GM12878 (cell line): ENCODE measurements at regions not wholly inside any gene's neighbourhood (a gene's known extent, or its start where the extent isn't known, plus 50 kb on each side); places are given as distances from the start of the nearest gene placed in this dataset.

Source experiments
- ATAC-seq: fragments of 200-7000 bp; cut with Tn5 transposase; 3 replicates; pipeline ENCODE4 v1.9.1; 2020; ENCODE audit warnings: mild to moderate bottlenecking, moderate library complexity
- BruUV-seq: library from RNA; stranded (reverse); fragments of 400-500 nt; replicated peaks from 2 replicates; lab custom pipeline; 2021; lab: Mats Ljungman, UMichigan
- CTCF ChIA-PET: fragments of 300-600 bp; sonication (Branson Sonifier 250); formaldehyde crosslinking; extraction: SDS; loops from one replicate; lab custom pipeline; 2021; ENCODE audit warnings: inconsistent platforms; lab: Yijun Ruan, JAX
- POLR2A ChIA-PET: fragments of 350-600 bp; formaldehyde crosslinking; extraction: SDS; loops from one replicate; lab custom pipeline; 2021; ENCODE audit warnings: inconsistent platforms; lab: Charles Lee
- RAD21 ChIA-PET: fragments of 300-600 bp; sonication (Branson Sonifier 250); formaldehyde crosslinking; loops from one replicate; lab custom pipeline; 2023; ENCODE audit warnings: antibody characterized with exemption; ENCODE audit not compliant: unreplicated experiment; lab: Charles Lee
- SMC1A ChIA-PET: fragments of 300-600 bp; sonication (Branson Sonifier 250); formaldehyde crosslinking; loops from one replicate; lab custom pipeline; 2023; ENCODE audit not compliant: unreplicated experiment, uncharacterized antibody; lab: Charles Lee
- DNase-seq: peaks from one replicate; pipeline ENCODE4 v3.0.0-alpha.2; 2011; ENCODE audit warnings: low read depth, low spot score
- FAIRE-seq: peaks from 3 replicates; lab custom pipeline; 2011; peaks lifted over from hg19 to GRCh38; lab: Jason Lieb, UNC
- H2AFZ ChIP-seq: 2 replicates; pipeline ENCODE4 v1.6.0; 2011; ENCODE audit warnings: low read depth, low read length, control low read depth; ENCODE audit not compliant: control insufficient read depth
- H3K27ac ChIP-seq: 2 replicates; pipeline ENCODE4 v1.5.1; 2011; ENCODE audit warnings: control low read depth; ENCODE audit not compliant: control insufficient read depth, insufficient read depth
- H3K27me3 ChIP-seq, 2 experiments: replicated peaks in 1 of 2; 2 replicates each; pipeline versions ENCODE4 v1.6.0 to v1.6.1; 2011; ENCODE audit warnings: low read length in 1 of 2; ENCODE audit not compliant: control insufficient read depth in 2 of 2, insufficient read depth in 2 of 2
- H3K36me3 ChIP-seq, 2 experiments: 2 replicates each; pipeline ENCODE4 v1.5.1; 2011; ENCODE audit warnings: low read length in 1 of 2; ENCODE audit not compliant: control insufficient read depth in 2 of 2, insufficient read depth in 2 of 2
- H3K4me1 ChIP-seq: 2 replicates; pipeline ENCODE4 v1.6.1; 2011; ENCODE audit warnings: mild to moderate bottlenecking, low read length, moderate library complexity, mixed read lengths; ENCODE audit not compliant: control insufficient read depth, insufficient read depth
- H3K4me2 ChIP-seq: 2 replicates; pipeline ENCODE4 v1.6.0; 2011; ENCODE audit warnings: control low read depth; ENCODE audit not compliant: control insufficient read depth, insufficient read depth
- H3K4me3 ChIP-seq: fragments of 200-600 bp; sonication (generic); 2 replicates; pipeline ENCODE4 v1.5.1; 2016
- H3K79me2 ChIP-seq: 2 replicates; pipeline ENCODE4 v1.6.0; 2011; ENCODE audit warnings: low read length; ENCODE audit not compliant: control insufficient read depth, insufficient read depth
- H3K9ac ChIP-seq: 2 replicates; pipeline ENCODE4 v1.8.0; 2011; ENCODE audit warnings: low read length, control low read depth, mixed read lengths; ENCODE audit not compliant: control insufficient read depth, insufficient read depth
- H3K9me3 ChIP-seq: replicated peaks from 3 replicates; pipeline ENCODE4 v1.5.1; 2011; ENCODE audit warnings: mild to moderate bottlenecking, low read length; ENCODE audit not compliant: control insufficient read depth, insufficient read depth
- H4K20me1 ChIP-seq: 2 replicates; pipeline ENCODE4 v1.6.0; 2011; ENCODE audit not compliant: control insufficient read depth, insufficient read depth
- ATF7 ChIP-seq: fragments of 450-650 bp; IDR thresholded peaks from 2 replicates; pipeline ENCODE4 v1.6.1; 2016; ENCODE audit warnings: low read depth, mild to moderate bottlenecking
- BCLAF1 ChIP-seq: fragments of 450-650 bp; IDR thresholded peaks from 2 replicates; pipeline ENCODE4 v1.6.1; 2017; ENCODE audit warnings: antibody characterized with exemption, mild to moderate bottlenecking, moderate library complexity
- CTCF ChIP-seq, 3 experiments: IDR thresholded peaks in 2 of 3; conservative IDR thresholded peaks in 1 of 3; 2 replicates each; pipeline ENCODE4 v1.5.1; 2011; ENCODE audit warnings: low read depth in 3 of 3, low read length in 3 of 3, mild to moderate bottlenecking in 3 of 3, control low read depth in 2 of 3, moderate library complexity in 2 of 3, inconsistent platforms in 1 of 3, mixed read lengths in 1 of 3; ENCODE audit not compliant: control insufficient read depth in 2 of 3, insufficient read depth in 1 of 3; ENCODE audit errors: extremely low read depth in 1 of 3
- DPF2 ChIP-seq: fragments of 450-650 bp; IDR thresholded peaks from 2 replicates; pipeline ENCODE4 v1.6.1; 2017; ENCODE audit warnings: mild to moderate bottlenecking
- E2F8 ChIP-seq: fragments of 450-650 bp; IDR thresholded peaks from 2 replicates; pipeline ENCODE4 v1.6.1; 2018; ENCODE audit warnings: mild to moderate bottlenecking, low read depth, moderate library complexity; ENCODE audit not compliant: partially characterized antibody
- GABPA ChIP-seq: IDR thresholded peaks from 2 replicates; pipeline ENCODE4 v1.6.1; 2014; ENCODE audit warnings: antibody characterized with exemption, low read depth, mild to moderate bottlenecking, inconsistent platforms
- GATAD2B ChIP-seq: fragments of 450-650 bp; conservative IDR thresholded peaks from 2 replicates; pipeline ENCODE4 v1.6.1; 2017; ENCODE audit warnings: low read depth, mild to moderate bottlenecking, moderate library complexity
- PAX8 ChIP-seq: fragments of 450-650 bp; IDR thresholded peaks from 2 replicates; pipeline ENCODE4 v1.6.1; 2017; ENCODE audit warnings: mild to moderate bottlenecking, moderate library complexity
- POLR2AphosphoS2 ChIP-seq: IDR thresholded peaks from 2 replicates; pipeline ENCODE4 v1.6.1; 2011; ENCODE audit warnings: low read depth, mild to moderate bottlenecking, low read length, improper control_type of control experiment, moderate library complexity
- STAT3 ChIP-seq: IDR thresholded peaks from 2 replicates; pipeline ENCODE4 v1.6.1; 2011; ENCODE audit warnings: low read depth, low read length, improper control_type of control experiment
- ZNF622 ChIP-seq: fragments of 450-650 bp; IDR thresholded peaks from 2 replicates; pipeline ENCODE4 v1.6.1; 2017; ENCODE audit warnings: mild to moderate bottlenecking, inconsistent platforms
- whole genome bisulfite sequencing: methylation state at CpG from one replicate; pipeline ENCODE4 v1.1.6; 2016; ENCODE audit warnings: low lambda C conversion rate; ENCODE audit not compliant: insufficient replicate concordance, insufficient coverage; ENCODE audit errors: missing lambda C conversion rate; 5-methylcytosine and 5-hydroxymethylcytosine counted together
- in situ Hi-C: fragments of 300-500 bp; cut with MboI; formaldehyde crosslinking; loops from 9 replicates; pipeline ENCODE4 v1.14.3; 2018; ENCODE audit warnings: mixed read lengths
- intact Hi-C: fragments of 100-400 bp; cut with micrococcal nuclease; formaldehyde crosslinking; loops from one replicate; pipeline ENCODE4 v1.14.2; 2022; ENCODE audit not compliant: unreplicated experiment
- TF ChIP-seq, protein P1 (sequence below): IDR thresholded peaks from 2 replicates; pipeline ENCODE4 v1.6.1; 2012; ENCODE audit warnings: low read depth, low read length, improper control_type of control experiment

DNA sequence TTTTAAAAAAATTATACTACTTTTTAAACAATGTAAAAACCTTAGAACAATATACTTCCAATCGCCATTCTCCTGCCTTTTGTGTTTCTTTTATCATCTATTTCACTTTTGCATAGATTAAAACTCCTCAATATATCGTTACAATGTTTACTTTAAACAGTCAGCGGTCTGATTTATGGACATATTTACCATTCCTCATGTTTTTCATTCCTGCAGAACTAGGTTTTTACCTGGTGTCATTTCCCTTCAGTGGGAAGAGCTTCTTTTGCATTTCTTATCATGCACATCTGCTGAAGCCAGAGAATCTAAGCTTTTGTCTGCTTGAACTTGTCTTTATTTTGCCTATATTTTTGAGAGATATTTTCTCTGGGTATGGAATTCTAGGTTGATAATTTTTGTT, 277.4 kb upstream of the PLXNA2 start:
- in situ Hi-C loops (no loop called here), intact Hi-C loops (no loop called here)
- Histone ChIP-seq H3K27me3 (no peaks in the 10 kb centered on the region; a peak in 2 of 4 replicates), H3K4me2 (no peak overlapping the region), H3K4me3 (no peak overlapping the region), H4K20me1 (no peaks in the 10 kb centered on the region), H3K4me1 (no peaks in the 10 kb centered on the region), H3K79me2 (no peaks in the 10 kb centered on the region), H3K36me3 (no peaks in the 10 kb centered on the region), H3K9me3 (no peaks in the 10 kb centered on the region; the same call in 2 of the 3 replicates), H2AFZ (no peak overlapping the region), H3K27ac (no peak overlapping the region), H3K9ac (no peak overlapping the region)
- ChIA-PET SMC1A (no interaction called here), RAD21 (no interaction called here), POLR2A (no interaction called here), CTCF (no interaction called here)
- no TSS peak for BruUV-seq
- ATAC-seq (no peak), DNase-seq (no peak), FAIRE-seq (no peak)
- TF ChIP-seq ZNF622 (no peak), PAX8 (no peak), GATAD2B (no peak), E2F8 (no peak), ATF7 (no peak), GABPA (no peak), CTCF (IDR thresholded peaks at IDR 0.05 in 2 of 3, conservative IDR thresholded peaks at IDR 0.05 in 1 of 3; ENCODE audit: control insufficient read depth in 2 of 3, extremely low read depth in 1 of 3, insufficient read depth in 1 of 3, low read depth in 3 of 3, low read length in 3 of 3) (no peak), STAT3 (no peak), DPF2 (no peak), BCLAF1 (no peak), POLR2AphosphoS2 (no peak)
- TF ChIP-seq, protein P1, sequence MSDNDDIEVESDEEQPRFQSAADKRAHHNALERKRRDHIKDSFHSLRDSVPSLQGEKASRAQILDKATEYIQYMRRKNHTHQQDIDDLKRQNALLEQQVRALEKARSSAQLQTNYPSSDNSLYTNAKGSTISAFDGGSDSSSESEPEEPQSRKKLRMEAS, result no peak
- WGBS, result 0% methylated on average over 3 of the region's 3 CpGs
